RWPE2 (cell line): ENCODE measurements at regions not wholly inside any gene's neighbourhood (a gene's known extent, or its start where the extent isn't known, plus 50 kb on each side); places are given as distances from the start of the nearest gene placed in this dataset.

Source experiments
- ATAC-seq: fragments of 200-7000 bp; cut with Tn5 transposase; 3 replicates; pipeline ENCODE4 v1.9.1; 2021; ENCODE audit warnings: low read depth
- DNase-seq: peaks from one replicate; pipeline ENCODE4 v3.0.0-alpha.2; 2020; ENCODE audit warnings: low spot score
- H3K27ac ChIP-seq: fragments of 450-650 bp; 2 replicates; pipeline ENCODE4 v1.5.1; 2017; ENCODE audit warnings: mild to moderate bottlenecking; ENCODE audit not compliant: poor library complexity, severe bottlenecking
- H3K27me3 ChIP-seq: fragments of 250-450 bp; sonication (Bioruptor Pico); 2 replicates; pipeline ENCODE4 v1.5.1; 2021; ENCODE audit warnings: mild to moderate bottlenecking, moderate library complexity; ENCODE audit not compliant: insufficient read depth, poor library complexity, severe bottlenecking
- H3K36me3 ChIP-seq: fragments of 250-450 bp; sonication (Bioruptor Pico); 2 replicates; pipeline ENCODE4 v1.5.1; 2020; ENCODE audit warnings: low read depth, mild to moderate bottlenecking, moderate library complexity
- H3K4me1 ChIP-seq: fragments of 250-450 bp; sonication (Bioruptor Pico); 2 replicates; pipeline ENCODE4 v1.5.1; 2021; ENCODE audit warnings: mild to moderate bottlenecking, moderate library complexity; ENCODE audit not compliant: insufficient read depth, poor library complexity, severe bottlenecking
- H3K4me3 ChIP-seq: fragments of 250-450 bp; sonication (Bioruptor Pico); 2 replicates; pipeline ENCODE4 v1.5.1; 2021; ENCODE audit warnings: mild to moderate bottlenecking, moderate library complexity; ENCODE audit not compliant: severe bottlenecking
- H3K9me3 ChIP-seq: fragments of 250-450 bp; sonication (Bioruptor Pico); 2 replicates; pipeline ENCODE4 v1.5.1; 2021; ENCODE audit warnings: mild to moderate bottlenecking, moderate library complexity; ENCODE audit not compliant: severe bottlenecking
- CTCF ChIP-seq: fragments of 450-650 bp; IDR thresholded peaks from one replicate; pipeline ENCODE4 v1.5.1; 2017; ENCODE audit warnings: mild to moderate bottlenecking, moderate library complexity; ENCODE audit not compliant: poor library complexity, severe bottlenecking

GRCh38 chr17:70780031-70780430, 610.7 kb downstream of the KCNJ2 start:
- Histone ChIP-seq H3K4me1 (no peaks in the 10 kb centered on the region), H3K4me3 (no peak overlapping the region), H3K9me3 (no peaks in the 10 kb centered on the region), H3K36me3 (no peaks in the 10 kb centered on the region), H3K27me3 (no peaks in the 10 kb centered on the region), H3K27ac (no peak overlapping the region)
- no peak for TF ChIP-seq CTCF
- DNase-seq (no peak), ATAC-seq (no peak)

DNA sequence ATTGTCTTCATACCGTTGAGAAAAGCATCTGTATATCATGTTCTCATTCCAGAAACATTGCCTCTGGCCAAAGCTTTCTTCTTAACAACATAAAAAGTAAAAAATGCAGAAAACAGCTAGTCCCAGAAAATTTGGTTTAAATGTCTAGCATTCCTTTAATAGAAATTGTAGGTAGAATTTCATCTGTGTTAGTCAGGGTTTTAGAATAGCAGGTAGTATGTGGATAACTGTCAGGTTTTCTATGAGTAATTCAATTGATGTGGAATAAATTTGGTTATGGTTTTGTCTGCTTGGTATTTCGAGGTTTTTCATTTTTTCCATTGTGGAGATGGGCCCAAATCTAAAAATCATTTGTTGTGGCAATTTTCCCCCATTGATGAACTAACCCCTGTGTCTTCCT, 616.7 kb downstream of the KCNJ2 start:
- Histone ChIP-seq H3K36me3 (no peaks in the 10 kb centered on the region), H3K4me1 (no peaks in the 10 kb centered on the region), H3K9me3 (peaks cover 2% of the 10 kb centered on the region), H3K27ac (no peak overlapping the region), H3K4me3 (no peak overlapping the region), H3K27me3 (peaks cover 14% of the 10 kb centered on the region)
- DNase-seq (no peak), ATAC-seq (no peak)
- TF ChIP-seq CTCF = no peak

DNA sequence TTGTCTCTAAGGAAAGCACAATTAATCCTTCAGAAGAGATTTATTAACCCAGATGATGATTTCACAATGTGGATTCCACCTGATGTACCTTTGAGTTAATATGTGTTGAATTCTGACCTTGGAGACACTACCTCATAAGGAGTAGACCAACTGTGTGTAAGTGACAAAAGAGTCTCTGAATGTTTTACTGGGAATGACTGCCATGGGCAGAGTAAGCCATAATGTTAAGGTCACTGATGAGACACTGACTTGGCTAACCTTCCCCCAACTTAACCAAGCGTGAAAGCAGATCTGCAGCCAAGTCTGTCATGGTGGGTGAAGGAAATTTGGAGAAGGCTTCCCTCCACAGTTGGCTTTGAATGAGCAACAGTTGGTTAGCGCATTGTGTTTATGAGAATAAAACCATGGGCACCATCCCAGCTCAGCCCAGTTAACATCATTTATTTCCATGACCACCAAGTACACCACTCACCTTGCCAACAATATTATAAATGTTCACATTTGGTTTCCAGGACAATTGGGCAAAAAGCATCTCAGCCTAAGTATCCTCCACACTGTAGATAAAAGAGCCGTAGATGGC, 618.5 kb downstream of the KCNJ2 start:
- no peak overlapping the region for H3K27ac ChIP-seq
- ATAC-seq (no peak), DNase-seq (no peak)
- H3K27me3 ChIP-seq = peaks cover 14% of the 10 kb centered on the region
- H3K36me3 ChIP-seq = no peaks in the 10 kb centered on the region
- H3K4me1 ChIP-seq = no peaks in the 10 kb centered on the region
- H3K4me3 ChIP-seq = no peak overlapping the region
- peaks cover 2% of the 10 kb centered on the region for H3K9me3 ChIP-seq
- no peak for TF ChIP-seq CTCF

DNA sequence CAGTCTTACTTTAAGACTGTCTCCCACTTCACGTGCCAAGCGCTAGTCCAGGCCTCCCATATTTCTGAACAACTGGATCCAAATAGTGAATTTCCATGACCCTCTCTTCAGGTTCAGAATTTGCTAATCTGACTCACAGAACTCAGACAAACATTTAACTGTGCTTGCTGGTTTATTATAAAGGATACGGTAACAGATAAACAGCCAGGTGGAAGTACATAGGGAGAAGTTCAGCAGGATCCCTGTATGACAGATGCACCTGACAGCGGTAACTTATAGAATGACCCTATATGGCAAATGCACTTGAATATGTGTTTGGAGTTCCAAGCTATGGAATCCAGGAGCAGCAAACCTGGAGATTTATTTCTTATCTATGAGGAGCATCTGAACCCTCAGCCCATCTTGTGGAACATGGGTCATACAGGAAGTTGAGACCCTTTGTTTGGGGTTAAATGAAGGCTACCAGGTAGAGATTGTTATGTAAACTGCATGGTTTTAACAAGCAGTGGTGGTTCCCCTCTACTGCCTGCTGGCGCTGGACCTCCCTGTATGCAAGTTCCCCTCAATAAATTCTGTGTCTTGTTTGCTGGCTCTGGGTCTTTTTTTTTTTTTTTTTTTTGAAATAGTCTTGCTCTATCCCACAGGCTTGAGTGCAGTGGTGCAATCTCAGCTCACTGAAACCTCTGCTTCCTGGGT, 622.6 kb downstream of the KCNJ2 start:
- no peak overlapping the region for H3K4me3 ChIP-seq
- TF ChIP-seq CTCF = no peak
- H3K4me1 ChIP-seq = no peaks in the 10 kb centered on the region
- peaks cover 12% of the 10 kb centered on the region for H3K27me3 ChIP-seq
- H3K36me3 ChIP-seq = no peaks in the 10 kb centered on the region
- DNase-seq (no peak), ATAC-seq (no peak)
- H3K27ac ChIP-seq = no peak overlapping the region
- no peaks in the 10 kb centered on the region for H3K9me3 ChIP-seq

DNA sequence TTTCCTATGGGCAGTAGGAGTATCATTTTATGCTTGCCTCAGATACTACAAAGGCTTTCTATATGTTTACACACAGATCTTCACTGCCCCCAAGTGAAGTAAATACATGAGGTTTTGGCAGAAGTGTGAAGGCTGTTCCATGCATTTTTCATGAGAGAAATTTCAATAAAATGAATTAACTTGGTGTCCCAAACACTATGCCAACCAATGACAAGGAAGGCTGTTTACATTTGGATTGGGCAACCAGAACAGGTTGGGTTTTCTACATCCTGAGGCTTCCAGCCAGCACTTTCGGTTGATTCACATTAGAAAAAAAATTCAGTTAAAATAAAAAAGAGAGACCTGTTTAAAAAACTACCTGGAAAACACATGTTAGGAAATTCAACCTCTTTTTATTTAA, 625.4 kb downstream of the KCNJ2 start:
- no peaks in the 10 kb centered on the region for H3K27me3 ChIP-seq
- DNase-seq (no peak), ATAC-seq (no peak)
- no peak overlapping the region for H3K27ac ChIP-seq
- no peaks in the 10 kb centered on the region for H3K9me3 ChIP-seq
- H3K4me3 ChIP-seq = no peak overlapping the region
- no peaks in the 10 kb centered on the region for H3K4me1 ChIP-seq
- no peak for TF ChIP-seq CTCF
- H3K36me3 ChIP-seq = no peaks in the 10 kb centered on the region
